Right atrium auricular region (tissue), 2 donors: ENCODE measurements at regions not wholly inside any gene's neighbourhood (a gene's known extent, or its start where the extent isn't known, plus 50 kb on each side); places are given as distances from the start of the nearest gene placed in this dataset.
"Not testable (repeated sequence)": the region's sequence is repeated elsewhere in the genome, so short reads cannot be mapped to it uniquely, and the experiment has no call there.

Experiments
- DNase-seq: peaks from one replicate; pipeline ENCODE4 v3.0.0-alpha.2; 2019; ENCODE audit warnings: low spot score
- H3K27ac ChIP-seq, 2 donors: fragments of 200-600 bp; sonication (generic); 1 replicate in 1 of 2; 2 replicates in 1 of 2; pipeline ENCODE4 v1.5.1; 2016 to 2019
- H3K27me3 ChIP-seq, 2 donors: fragments of 200-600 bp; sonication (generic); one replicate each; pipeline versions ENCODE4 v1.5.1 to v1.6.0; 2017 to 2019
- H3K36me3 ChIP-seq: fragments of 200-600 bp; sonication (generic); one replicate; pipeline ENCODE4 v1.5.1; 2016
- H3K4me1 ChIP-seq, 2 donors: fragments of 200-600 bp; sonication (generic); one replicate each; pipeline versions ENCODE4 v1.5.1 to v1.6.0; 2017 to 2019
- H3K4me3 ChIP-seq, 2 donors: fragments of 200-600 bp; sonication (generic); 1 replicate in 1 of 2; 2 replicates in 1 of 2; pipeline ENCODE4 v1.5.1; 2017 to 2019; ENCODE audit warnings: mild to moderate bottlenecking in 1 of 2, moderate library complexity in 1 of 2
- H3K9me3 ChIP-seq, 2 donors: fragments of 200-600 bp; sonication (generic); one replicate each; pipeline ENCODE4 v1.5.1; 2019
- TF ChIP-seq, protein P1 (sequence below), 2 donors: fragments of 200-600 bp; sonication (generic); IDR thresholded peaks; one replicate each; pipeline ENCODE4 v1.5.1; 2019; ENCODE audit warnings: antibody characterized with exemption in 2 of 2

DNA sequence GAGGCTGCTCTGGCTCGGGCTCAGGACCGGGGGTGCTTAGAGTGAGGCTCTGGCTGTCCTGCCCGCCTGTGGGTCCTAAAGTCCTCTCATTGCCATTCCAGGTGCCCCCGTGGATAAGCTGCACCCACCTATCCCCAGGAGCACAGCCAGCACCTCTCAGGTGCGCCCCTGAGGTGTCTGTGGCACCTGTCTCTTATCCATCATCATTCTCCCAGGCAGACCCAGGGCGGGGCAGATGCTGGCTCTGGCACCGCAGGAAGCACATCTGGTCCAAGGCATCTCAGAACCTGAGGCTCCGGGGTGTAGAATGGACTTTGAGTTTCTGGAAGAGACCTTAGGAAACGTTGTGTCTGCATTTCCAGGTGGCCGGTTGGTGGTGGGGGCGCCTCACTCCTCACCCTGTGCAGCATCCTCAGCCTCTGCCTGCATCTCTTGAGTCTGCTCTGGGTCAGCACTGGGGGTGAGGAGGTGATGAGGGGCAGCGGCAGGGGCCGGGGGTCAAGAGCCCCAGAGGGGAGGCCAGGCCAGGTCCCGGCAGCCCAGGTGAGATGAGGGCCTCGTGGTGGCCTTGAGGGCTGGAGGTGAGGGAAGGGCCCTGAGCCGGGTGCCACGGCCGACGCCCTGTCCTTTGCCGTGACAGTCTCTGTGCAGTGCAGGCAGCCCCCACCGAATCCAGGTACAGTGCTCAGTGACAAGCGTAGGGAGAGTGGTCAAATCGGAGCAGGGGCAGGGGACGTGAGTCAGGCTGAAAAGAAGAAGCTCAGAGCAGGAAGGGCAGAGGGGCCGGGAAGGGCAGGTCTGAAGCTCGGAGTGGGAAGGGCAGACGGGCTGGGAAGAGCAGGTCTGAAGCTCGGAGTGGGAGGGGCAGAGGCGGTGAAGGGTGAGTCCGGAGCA is 173.5 kb downstream of the NPIPB11 start:
- no peaks in the 10 kb centered on the region for H3K36me3 ChIP-seq
- peak; percentile 23 for DNase-seq
- no peak overlapping the region for H3K4me3 ChIP-seq
- H3K27me3 ChIP-seq, result no peaks in the 10 kb centered on the region
- no peak overlapping the region for H3K27ac ChIP-seq
- TF ChIP-seq, protein P1, sequence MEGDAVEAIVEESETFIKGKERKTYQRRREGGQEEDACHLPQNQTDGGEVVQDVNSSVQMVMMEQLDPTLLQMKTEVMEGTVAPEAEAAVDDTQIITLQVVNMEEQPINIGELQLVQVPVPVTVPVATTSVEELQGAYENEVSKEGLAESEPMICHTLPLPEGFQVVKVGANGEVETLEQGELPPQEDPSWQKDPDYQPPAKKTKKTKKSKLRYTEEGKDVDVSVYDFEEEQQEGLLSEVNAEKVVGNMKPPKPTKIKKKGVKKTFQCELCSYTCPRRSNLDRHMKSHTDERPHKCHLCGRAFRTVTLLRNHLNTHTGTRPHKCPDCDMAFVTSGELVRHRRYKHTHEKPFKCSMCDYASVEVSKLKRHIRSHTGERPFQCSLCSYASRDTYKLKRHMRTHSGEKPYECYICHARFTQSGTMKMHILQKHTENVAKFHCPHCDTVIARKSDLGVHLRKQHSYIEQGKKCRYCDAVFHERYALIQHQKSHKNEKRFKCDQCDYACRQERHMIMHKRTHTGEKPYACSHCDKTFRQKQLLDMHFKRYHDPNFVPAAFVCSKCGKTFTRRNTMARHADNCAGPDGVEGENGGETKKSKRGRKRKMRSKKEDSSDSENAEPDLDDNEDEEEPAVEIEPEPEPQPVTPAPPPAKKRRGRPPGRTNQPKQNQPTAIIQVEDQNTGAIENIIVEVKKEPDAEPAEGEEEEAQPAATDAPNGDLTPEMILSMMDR (IDR thresholded peaks at IDR 0.05), result no peak
- H3K9me3 ChIP-seq, result no peaks in the 10 kb centered on the region
- H3K4me1 ChIP-seq, result peaks cover 0 to 10% of the 10 kb centered on the region in 2 donors

DNA sequence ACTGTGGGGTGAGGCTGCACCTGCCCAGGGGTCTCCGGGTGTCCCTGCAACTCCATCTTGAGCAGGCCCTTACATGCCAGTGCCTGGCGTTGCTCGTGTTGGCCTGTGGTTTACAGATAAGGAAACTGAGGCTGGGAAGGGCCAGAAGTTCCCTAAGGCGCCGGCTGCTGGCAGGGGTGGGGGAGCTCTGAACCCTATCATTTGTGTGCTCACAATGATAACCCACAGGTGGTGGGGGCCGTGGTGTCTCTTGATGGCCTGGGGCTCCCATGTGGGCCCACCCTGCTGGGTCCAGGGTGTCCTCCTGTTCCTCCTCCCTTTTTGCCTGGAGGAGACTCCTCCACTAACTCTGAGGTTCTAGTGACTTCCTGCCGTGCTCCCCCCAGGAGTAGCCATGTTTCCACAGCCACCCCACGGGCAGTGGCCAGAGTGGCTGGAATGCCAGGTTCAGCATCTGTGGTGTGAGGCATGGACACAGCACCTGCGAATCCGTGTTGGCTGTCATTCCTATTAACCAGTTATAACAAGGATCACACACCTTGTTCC is 174.3 kb downstream of the NPIPB11 start:
- H3K27me3 ChIP-seq, H3K4me3 ChIP-seq, H3K36me3 ChIP-seq, H3K27ac ChIP-seq, H3K9me3 ChIP-seq, DNase-seq: not testable (repeated sequence)
- H3K4me1 ChIP-seq, result peaks cover 0 to 10% of the 10 kb centered on the region in 2 donors

DNA sequence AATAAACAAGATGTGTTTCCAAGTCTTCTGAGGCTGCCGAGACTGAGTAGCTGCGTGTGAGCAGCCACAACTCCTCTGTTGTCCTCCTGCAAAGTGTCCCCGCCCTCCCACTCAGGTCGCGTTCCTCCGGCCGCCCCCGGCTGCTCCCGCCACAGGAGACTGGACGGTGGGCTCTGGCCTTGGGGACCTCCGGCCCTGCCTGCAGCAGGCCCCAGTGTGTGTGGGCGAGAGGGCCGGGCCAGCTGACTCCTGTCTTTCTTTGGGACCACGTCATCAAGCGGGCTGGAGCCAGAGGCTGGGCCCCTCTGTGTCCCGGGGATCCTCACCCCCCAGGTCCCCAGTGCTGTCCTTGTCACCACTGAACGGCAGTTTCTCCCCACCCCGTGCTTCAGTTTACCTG is 175.3 kb downstream of the NPIPB11 start:
- TF ChIP-seq, protein P1 (IDR thresholded peaks at IDR 0.05), result no peak
- Histone ChIP-seq H3K4me1 (peaks cover 0 to 10% of the 10 kb centered on the region in 2 donors), H3K4me3 (no peak overlapping the region), H3K9me3 (no peaks in the 10 kb centered on the region), H3K27me3 (no peaks in the 10 kb centered on the region), H3K36me3 (no peaks in the 10 kb centered on the region), H3K27ac (no peak overlapping the region)
- DNase-seq, result no peak

DNA sequence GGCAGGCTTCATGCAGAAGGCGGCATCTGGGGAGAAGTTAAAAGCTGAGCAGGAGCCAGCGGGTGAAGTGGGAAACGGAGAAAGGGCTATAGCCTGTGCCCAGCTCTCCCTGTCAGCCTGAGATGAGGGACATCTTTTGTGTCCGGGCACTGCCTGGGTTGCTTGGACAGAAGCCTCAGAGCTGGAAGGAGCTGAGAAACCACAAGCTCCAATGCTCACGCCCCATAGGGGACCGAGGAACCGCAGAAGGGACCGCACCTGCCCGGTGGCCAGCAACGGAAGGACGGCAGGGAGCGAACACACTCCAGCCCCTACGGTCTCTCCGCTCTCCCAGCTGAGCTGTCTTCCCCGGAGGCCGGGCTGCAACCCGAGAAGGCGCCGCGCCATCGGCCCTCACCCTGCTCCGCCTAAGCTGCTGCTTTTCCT is 175.8 kb downstream of the NPIPB11 start:
- H3K27me3 ChIP-seq, result no peaks in the 10 kb centered on the region
- DNase-seq, result no peak
- H3K27ac ChIP-seq, result peak overlapping the region in 1 of 2 donors; percentile 15
- TF ChIP-seq, protein P1 (IDR thresholded peaks at IDR 0.05), result no peak
- H3K9me3 ChIP-seq, result no peaks in the 10 kb centered on the region
- H3K4me1 ChIP-seq, result peaks cover 0 to 10% of the 10 kb centered on the region in 2 donors
- H3K36me3 ChIP-seq, result no peaks in the 10 kb centered on the region
- no peak overlapping the region for H3K4me3 ChIP-seq

DNA sequence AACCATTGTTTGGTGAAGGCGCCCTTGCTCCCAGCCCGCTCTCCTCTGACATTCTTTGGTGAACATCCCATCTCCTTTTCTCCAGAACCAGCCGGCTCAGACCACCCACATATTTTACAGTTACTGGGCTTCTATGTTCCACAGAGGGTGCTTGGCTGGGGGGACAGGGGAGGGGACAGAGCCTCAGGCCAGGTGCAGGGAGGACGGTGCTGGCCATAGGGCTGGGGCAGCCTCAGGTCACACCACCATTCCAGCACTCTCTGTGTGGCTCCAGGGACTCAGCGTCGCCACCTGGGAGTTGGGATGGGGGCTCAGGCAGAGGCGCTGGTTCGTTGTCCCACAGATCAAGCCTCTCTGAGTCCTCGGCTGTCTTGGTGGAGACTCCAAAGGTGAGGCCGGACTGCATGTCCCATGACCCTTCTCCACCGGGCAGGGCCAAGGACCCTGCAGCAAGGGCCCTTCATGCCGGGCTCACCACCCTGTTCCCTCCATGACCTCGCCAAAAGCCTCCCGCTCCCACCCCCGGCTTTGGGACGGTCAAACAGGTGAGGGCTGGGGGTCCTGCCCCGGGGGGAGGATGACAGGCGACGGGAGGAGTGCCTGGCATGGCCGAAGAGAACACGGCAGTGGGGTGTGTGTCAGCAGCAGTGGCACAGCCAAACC is 176.4 kb downstream of the NPIPB11 start:
- DNase-seq, result peak; percentile 49
- H3K36me3 ChIP-seq, H3K9me3 ChIP-seq, H3K27me3 ChIP-seq, H3K4me3 ChIP-seq: not testable (repeated sequence)
- Histone ChIP-seq H3K27ac (peak overlapping the region in 1 of 2 donors; percentile 15), H3K4me1 (peaks cover 0 to 10% of the 10 kb centered on the region in 2 donors)

DNA sequence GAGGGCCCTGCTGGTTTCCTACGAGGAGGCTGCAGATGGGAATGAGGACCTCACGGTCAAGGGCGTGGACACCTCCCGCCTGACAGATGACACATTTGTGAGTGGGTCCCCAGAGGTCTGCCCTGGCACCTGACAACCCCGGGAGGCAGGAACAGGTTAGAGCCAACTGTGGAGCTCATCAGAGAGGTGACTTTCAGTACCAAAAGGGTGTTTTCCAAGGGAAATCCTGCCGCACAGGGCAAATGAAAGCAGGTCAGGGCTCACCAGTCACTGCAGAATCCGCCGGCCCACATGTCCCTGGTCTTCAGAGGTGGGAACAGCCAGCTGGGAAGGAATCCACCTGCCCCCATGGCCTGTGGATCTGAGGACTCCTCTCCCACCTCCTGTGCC is 176.9 kb downstream of the NPIPB11 start:
- not testable (repeated sequence) for H3K27ac ChIP-seq, H3K36me3 ChIP-seq, H3K4me3 ChIP-seq, H3K27me3 ChIP-seq, H3K9me3 ChIP-seq
- peaks cover 0 to 10% of the 10 kb centered on the region in 2 donors for H3K4me1 ChIP-seq
- peak; percentile 56 for DNase-seq

DNA sequence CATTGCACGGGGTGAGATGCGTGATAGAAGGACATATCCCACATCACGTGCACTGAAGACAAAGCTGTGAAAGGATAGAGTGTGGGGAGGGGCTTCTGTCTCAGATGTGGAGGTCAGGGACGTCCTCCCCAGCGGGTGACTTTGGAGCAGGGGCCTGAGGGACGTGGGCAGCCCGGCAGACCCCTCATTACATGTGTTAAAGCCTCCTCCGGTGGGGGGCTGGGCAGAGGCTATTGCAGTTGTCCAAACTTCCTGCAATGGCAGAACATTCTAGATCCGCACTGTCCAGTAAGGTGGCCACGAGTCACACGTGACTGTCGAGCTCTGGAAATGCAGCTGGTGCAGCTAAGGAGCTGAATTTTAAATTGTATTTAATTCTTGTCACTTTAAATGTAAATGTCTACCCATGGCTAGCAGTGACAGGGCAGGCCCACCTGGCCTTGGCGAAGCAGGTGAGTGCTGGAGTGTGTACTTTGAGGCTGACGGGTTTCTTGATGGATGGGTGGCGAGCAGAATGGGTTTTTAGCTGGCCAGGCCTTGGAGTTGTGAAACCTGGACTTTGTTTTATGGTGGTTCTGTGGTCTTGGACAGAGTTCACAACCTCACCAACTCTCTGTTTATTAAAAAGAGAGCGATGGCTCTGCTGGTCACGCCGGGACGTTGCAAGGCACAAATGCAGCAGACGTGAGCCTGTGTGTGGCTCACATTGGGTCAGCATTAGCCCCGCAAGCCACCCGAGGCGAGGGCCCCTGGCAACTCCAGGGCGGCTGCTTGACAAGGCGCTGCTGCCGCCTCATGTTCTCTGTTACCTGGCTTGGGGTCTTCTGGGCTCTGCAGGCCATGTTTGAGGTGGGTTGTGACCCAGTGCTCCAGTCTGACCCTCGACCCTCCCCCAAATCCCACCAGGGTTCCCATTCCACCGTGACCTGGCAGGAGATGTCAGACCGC is 177.6 kb downstream of the NPIPB11 start:
- H3K36me3 ChIP-seq, H3K9me3 ChIP-seq, H3K4me3 ChIP-seq, H3K27ac ChIP-seq, H3K27me3 ChIP-seq: not testable (repeated sequence)
- peaks cover 0 to 10% of the 10 kb centered on the region in 2 donors for H3K4me1 ChIP-seq
- peak; percentile 28 for DNase-seq
